ENCODE measurements at regions not wholly inside any gene's neighbourhood (a gene's known extent, or its start where the extent isn't known, plus 50 kb on each side); places are given as distances from the start of the nearest gene placed in this dataset.

DNA sequence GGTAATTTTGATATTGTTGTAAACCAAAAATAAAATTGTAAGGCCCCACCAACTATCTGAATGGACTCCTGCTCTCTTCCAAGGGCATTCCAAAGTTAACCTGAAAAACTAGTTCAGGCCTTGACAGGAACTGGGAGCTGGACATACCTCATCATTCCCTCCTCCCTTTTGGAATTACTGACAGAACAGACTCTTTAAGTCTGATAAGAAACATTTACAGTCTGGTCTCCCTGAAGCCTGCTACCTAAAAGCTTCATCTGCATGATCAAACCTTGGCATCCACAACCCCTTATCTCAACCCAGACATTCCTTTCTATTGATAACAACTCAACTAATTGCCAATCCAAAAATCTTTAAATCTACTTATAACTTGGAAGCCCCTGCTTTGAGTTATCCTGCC is 123.8 kb downstream of the TLR5 start:
- no peak for TF ChIP-seq POLR2A (IDR thresholded peaks at IDR 0.05; ENCODE audit: low read length)
- TF ChIP-seq GATA1 (IDR thresholded peaks at IDR 0.05; ENCODE audit: low read depth, low read length): no peak

Data from erythroblast (primary cell).